ENCODE measurements at regions not wholly inside any gene's neighbourhood (a gene's known extent, or its start where the extent isn't known, plus 50 kb on each side); places are given as distances from the start of the nearest gene placed in this dataset.

DNA sequence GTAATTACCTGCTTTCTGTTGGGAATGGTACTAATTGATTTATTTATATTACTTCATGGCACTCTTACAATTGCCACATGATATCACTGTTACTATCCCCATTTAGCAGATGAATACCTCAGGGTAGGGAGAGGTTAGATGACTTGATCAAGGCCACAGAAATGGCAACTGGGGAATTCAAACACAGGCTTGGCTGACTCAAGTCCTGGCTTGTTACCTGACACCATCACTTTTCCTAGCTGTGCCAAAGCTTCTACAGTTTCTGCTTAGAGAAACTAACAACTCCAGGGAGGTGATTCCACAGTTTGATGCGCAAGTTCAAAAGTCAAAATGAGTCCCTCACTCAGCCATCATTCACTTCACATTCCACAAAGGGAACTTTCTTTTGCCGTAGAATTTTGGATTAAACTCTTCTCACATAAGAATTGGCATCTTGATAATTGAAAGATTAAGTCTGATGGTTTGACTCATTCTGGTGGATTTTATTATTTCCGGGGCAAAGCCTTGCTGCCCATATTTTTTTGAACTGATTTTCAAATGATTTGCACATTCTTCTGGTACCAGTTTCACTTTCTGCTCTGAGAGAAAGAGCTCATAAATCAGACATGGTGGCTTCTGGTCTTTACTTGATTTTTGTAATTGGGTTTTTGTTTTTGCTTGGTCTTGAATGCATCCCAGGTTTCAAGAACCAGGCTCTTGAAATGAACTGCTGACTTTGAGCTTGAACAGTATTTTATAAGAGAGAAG is 656.8 kb downstream of the BCL11A start:
- TF ChIP-seq EP300 (IDR thresholded peaks at IDR 0.05), result no peak
- no peak for TF ChIP-seq POLR2A (IDR thresholded peaks at IDR 0.05)
- TF ChIP-seq, protein P1, sequence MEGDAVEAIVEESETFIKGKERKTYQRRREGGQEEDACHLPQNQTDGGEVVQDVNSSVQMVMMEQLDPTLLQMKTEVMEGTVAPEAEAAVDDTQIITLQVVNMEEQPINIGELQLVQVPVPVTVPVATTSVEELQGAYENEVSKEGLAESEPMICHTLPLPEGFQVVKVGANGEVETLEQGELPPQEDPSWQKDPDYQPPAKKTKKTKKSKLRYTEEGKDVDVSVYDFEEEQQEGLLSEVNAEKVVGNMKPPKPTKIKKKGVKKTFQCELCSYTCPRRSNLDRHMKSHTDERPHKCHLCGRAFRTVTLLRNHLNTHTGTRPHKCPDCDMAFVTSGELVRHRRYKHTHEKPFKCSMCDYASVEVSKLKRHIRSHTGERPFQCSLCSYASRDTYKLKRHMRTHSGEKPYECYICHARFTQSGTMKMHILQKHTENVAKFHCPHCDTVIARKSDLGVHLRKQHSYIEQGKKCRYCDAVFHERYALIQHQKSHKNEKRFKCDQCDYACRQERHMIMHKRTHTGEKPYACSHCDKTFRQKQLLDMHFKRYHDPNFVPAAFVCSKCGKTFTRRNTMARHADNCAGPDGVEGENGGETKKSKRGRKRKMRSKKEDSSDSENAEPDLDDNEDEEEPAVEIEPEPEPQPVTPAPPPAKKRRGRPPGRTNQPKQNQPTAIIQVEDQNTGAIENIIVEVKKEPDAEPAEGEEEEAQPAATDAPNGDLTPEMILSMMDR (IDR thresholded peaks at IDR 0.05), result no peak
